NCI-H1436 (cell line): ENCODE measurements at regions not wholly inside any gene's neighbourhood (a gene's known extent, or its start where the extent isn't known, plus 50 kb on each side); places are given as distances from the start of the nearest gene placed in this dataset.
A peak's percentile ranks its signal among the peaks of the same experiment; 100 is the strongest.

ENCODE experiments used
- DNase-seq: peaks from one replicate; lab custom pipeline; 2025; lab: John Stamatoyannopoulos, UW

GRCh38 chr5:73395256-73395655 lies 53.3 kb downstream of the FOXD1 start:
- no peak for DNase-seq

- no peak for DNase-seq
These were observed 54.0 kb downstream of the FOXD1 start for GRCh38 chr5:73394610-73395009.

- no peak for DNase-seq
These were observed 54.7 kb downstream of the FOXD1 start for GRCh38 chr5:73393611-73394489.

GRCh38 chr5:73392775-73393174 lies 55.8 kb downstream of the FOXD1 start:
- DNase-seq = no peak

GRCh38 chr5:73391441-73391881 lies 57.1 kb downstream of the FOXD1 start:
- DNase-seq = no peak

GRCh38 chr5:73390972-73391371 lies 57.6 kb downstream of the FOXD1 start:
- no peak for DNase-seq

- DNase-seq = no peak
These were observed 59.8 kb downstream of the FOXD1 start for GRCh38 chr5:73388740-73389139.

- peak; percentile 14 for DNase-seq
These were observed 60.3 kb downstream of the FOXD1 start for GRCh38 chr5:73388306-73388684.

- peak; percentile 47 for DNase-seq
These were observed 60.8 kb downstream of the FOXD1 start for GRCh38 chr5:73387601-73388305.

- no peak for DNase-seq
These were observed 61.4 kb downstream of the FOXD1 start for GRCh38 chr5:73387149-73387591.

GRCh38 chr5:73384861-73385260 lies 63.7 kb downstream of the FOXD1 start:
- DNase-seq = no peak

GRCh38 chr5:73382401-73382740 lies 66.2 kb downstream of the FOXD1 start:
- DNase-seq = no peak

GRCh38 chr5:73381590-73382400 lies 66.8 kb downstream of the FOXD1 start:
- DNase-seq = no peak

GRCh38 chr5:73380710-73381589 lies 67.6 kb downstream of the FOXD1 start:
- DNase-seq = no peak

GRCh38 chr5:73380041-73380440 lies 68.5 kb downstream of the FOXD1 start:
- DNase-seq = no peak

- no peak for DNase-seq
These were observed 69.1 kb downstream of the FOXD1 start for GRCh38 chr5:73379435-73379834.

GRCh38 chr5:73378765-73379164 lies 69.8 kb downstream of the FOXD1 start:
- DNase-seq = no peak

- DNase-seq = no peak
These were observed 70.5 kb downstream of the FOXD1 start for GRCh38 chr5:73378070-73378469.

- DNase-seq = no peak
These were observed 71.9 kb downstream of the FOXD1 start for GRCh38 chr5:73376618-73377170.

GRCh38 chr5:73375949-73376348 lies 72.6 kb downstream of the FOXD1 start:
- DNase-seq = no peak

GRCh38 chr5:73375191-73375545 lies 73.4 kb downstream of the FOXD1 start:
- DNase-seq = no peak
